HEK293 (cell line): ENCODE measurements at regions not wholly inside any gene's neighbourhood (a gene's known extent, or its start where the extent isn't known, plus 50 kb on each side); places are given as distances from the start of the nearest gene placed in this dataset.

Experiments
- HOXA7 ChIP-seq: sonication (generic); formaldehyde crosslinking; IDR thresholded peaks from 2 replicates; pipeline ENCODE4 v1.8.1; 2022; ENCODE audit warnings: missing genetic modification reagents, borderline replicate concordance
- KLF7 ChIP-seq: fragments of 450-650 bp; formaldehyde crosslinking; IDR thresholded peaks from 2 replicates; pipeline ENCODE4 v1.5.1; 2016; ENCODE audit warnings: missing biosample characterization, missing genetic modification characterization, borderline replicate concordance
- SETDB1 ChIP-seq: IDR thresholded peaks from one replicate; pipeline ENCODE4 v1.6.1; 2017; ENCODE audit warnings: mild to moderate bottlenecking, low read length, moderate library complexity, mixed read lengths; ENCODE audit not compliant: insufficient read length
- SP7 ChIP-seq: fragments of 450-650 bp; formaldehyde crosslinking; IDR thresholded peaks from 2 replicates; pipeline ENCODE4 v1.5.1; 2016; ENCODE audit warnings: missing biosample characterization, missing genetic modification characterization
- ZBTB21 ChIP-seq: fragments of 450-650 bp; formaldehyde crosslinking; IDR thresholded peaks from 2 replicates; pipeline ENCODE4 v1.5.1; 2017; ENCODE audit warnings: missing biosample characterization, missing genetic modification characterization
- ZFP41 ChIP-seq: fragments of 450-650 bp; formaldehyde crosslinking; IDR thresholded peaks from 2 replicates; pipeline ENCODE4 v1.5.1; 2016; ENCODE audit warnings: missing biosample characterization, missing genetic modification characterization, borderline replicate concordance
- ZFP69B ChIP-seq: fragments of 450-650 bp; formaldehyde crosslinking; IDR thresholded peaks from 2 replicates; pipeline ENCODE4 v1.5.1; 2016; ENCODE audit warnings: missing biosample characterization, missing genetic modification characterization
- ZNF184 ChIP-seq: fragments of 450-650 bp; IDR thresholded peaks from 2 replicates; pipeline ENCODE4 v1.5.1; 2018; ENCODE audit warnings: missing biosample characterization, mild to moderate bottlenecking, missing genetic modification characterization
- ZNF211 ChIP-seq: fragments of 450-650 bp; formaldehyde crosslinking; IDR thresholded peaks from 2 replicates; pipeline ENCODE4 v1.5.1; 2016; ENCODE audit warnings: low read depth, missing biosample characterization, missing genetic modification characterization
- ZNF223 ChIP-seq: fragments of 450-650 bp; formaldehyde crosslinking; IDR thresholded peaks from 2 replicates; pipeline ENCODE4 v1.5.1; 2016; ENCODE audit warnings: missing biosample characterization, missing genetic modification characterization
- ZNF239 ChIP-seq: fragments of 450-650 bp; formaldehyde crosslinking; IDR thresholded peaks from 2 replicates; pipeline ENCODE4 v1.5.1; 2016; ENCODE audit warnings: missing biosample characterization, missing genetic modification characterization
- ZNF248 ChIP-seq: fragments of 450-650 bp; formaldehyde crosslinking; IDR thresholded peaks from 2 replicates; pipeline ENCODE4 v1.5.1; 2017; ENCODE audit warnings: missing biosample characterization, missing genetic modification characterization
- ZNF311 ChIP-seq: fragments of 450-650 bp; formaldehyde crosslinking; IDR thresholded peaks from 2 replicates; pipeline ENCODE4 v1.5.1; 2017; ENCODE audit warnings: missing biosample characterization, missing genetic modification characterization, borderline replicate concordance
- ZNF335 ChIP-seq: fragments of 450-650 bp; formaldehyde crosslinking; conservative IDR thresholded peaks from 2 replicates; pipeline ENCODE4 v1.5.1; 2016; ENCODE audit warnings: missing biosample characterization, missing genetic modification characterization
- ZNF354C ChIP-seq: fragments of 450-650 bp; formaldehyde crosslinking; IDR thresholded peaks from 2 replicates; pipeline ENCODE4 v1.5.1; 2016; ENCODE audit warnings: missing biosample characterization, missing genetic modification characterization, low read depth, borderline replicate concordance
- ZNF433 ChIP-seq: fragments of 450-650 bp; formaldehyde crosslinking; IDR thresholded peaks from 2 replicates; pipeline ENCODE4 v1.5.1; 2016; ENCODE audit warnings: missing biosample characterization, missing genetic modification characterization, low read depth
- ZNF48 ChIP-seq: fragments of 450-650 bp; formaldehyde crosslinking; IDR thresholded peaks from 2 replicates; pipeline ENCODE4 v1.5.1; 2016; ENCODE audit warnings: missing biosample characterization, missing genetic modification characterization
- ZNF585B ChIP-seq: fragments of 450-650 bp; formaldehyde crosslinking; IDR thresholded peaks from 2 replicates; pipeline ENCODE4 v1.5.1; 2016; ENCODE audit warnings: missing biosample characterization, missing genetic modification characterization
- ZNF629 ChIP-seq: fragments of 450-650 bp; formaldehyde crosslinking; IDR thresholded peaks from 2 replicates; pipeline ENCODE4 v1.5.1; 2017; ENCODE audit warnings: missing biosample characterization, missing genetic modification characterization
- ZNF670 ChIP-seq: fragments of 450-650 bp; formaldehyde crosslinking; IDR thresholded peaks from 2 replicates; pipeline ENCODE4 v1.5.1; 2016; ENCODE audit warnings: missing biosample characterization, missing genetic modification characterization, low read depth
- ZNF777 ChIP-seq: fragments of 450-650 bp; formaldehyde crosslinking; IDR thresholded peaks from 2 replicates; pipeline ENCODE4 v1.5.1; 2017; ENCODE audit warnings: missing biosample characterization, missing genetic modification characterization, borderline replicate concordance
- ZSCAN30 ChIP-seq: fragments of 450-650 bp; IDR thresholded peaks from 2 replicates; pipeline ENCODE4 v1.5.1; 2018; ENCODE audit warnings: missing biosample characterization, mild to moderate bottlenecking, missing genetic modification characterization, moderate library complexity
- TF ChIP-seq, protein P1 (sequence below): fragments of 450-650 bp; formaldehyde crosslinking; IDR thresholded peaks from 2 replicates; pipeline ENCODE4 v1.5.1; 2016; ENCODE audit warnings: missing biosample characterization, missing genetic modification characterization
- TF ChIP-seq, protein P2 (sequence below): fragments of 450-650 bp; formaldehyde crosslinking; IDR thresholded peaks from 2 replicates; pipeline ENCODE4 v1.5.1; 2017; ENCODE audit warnings: missing biosample characterization, missing genetic modification characterization
- TF ChIP-seq, protein P3 (sequence below): fragments of 450-650 bp; formaldehyde crosslinking; IDR thresholded peaks from 2 replicates; pipeline ENCODE4 v1.5.1; 2017; ENCODE audit warnings: missing biosample characterization, missing genetic modification characterization
- TF ChIP-seq, protein P4 (sequence below): fragments of 450-650 bp; formaldehyde crosslinking; IDR thresholded peaks from 2 replicates; pipeline ENCODE4 v1.5.1; 2016; ENCODE audit warnings: missing biosample characterization, missing genetic modification characterization
- TF ChIP-seq, protein P5 (sequence below): fragments of 450-650 bp; formaldehyde crosslinking; IDR thresholded peaks from 2 replicates; pipeline ENCODE4 v1.5.1; 2016; ENCODE audit warnings: missing biosample characterization, missing genetic modification characterization, low read depth
- TF ChIP-seq, protein P6 (sequence below): fragments of 450-650 bp; IDR thresholded peaks from 2 replicates; pipeline ENCODE4 v1.5.1; 2018; ENCODE audit warnings: missing biosample characterization, missing genetic modification characterization

DNA sequence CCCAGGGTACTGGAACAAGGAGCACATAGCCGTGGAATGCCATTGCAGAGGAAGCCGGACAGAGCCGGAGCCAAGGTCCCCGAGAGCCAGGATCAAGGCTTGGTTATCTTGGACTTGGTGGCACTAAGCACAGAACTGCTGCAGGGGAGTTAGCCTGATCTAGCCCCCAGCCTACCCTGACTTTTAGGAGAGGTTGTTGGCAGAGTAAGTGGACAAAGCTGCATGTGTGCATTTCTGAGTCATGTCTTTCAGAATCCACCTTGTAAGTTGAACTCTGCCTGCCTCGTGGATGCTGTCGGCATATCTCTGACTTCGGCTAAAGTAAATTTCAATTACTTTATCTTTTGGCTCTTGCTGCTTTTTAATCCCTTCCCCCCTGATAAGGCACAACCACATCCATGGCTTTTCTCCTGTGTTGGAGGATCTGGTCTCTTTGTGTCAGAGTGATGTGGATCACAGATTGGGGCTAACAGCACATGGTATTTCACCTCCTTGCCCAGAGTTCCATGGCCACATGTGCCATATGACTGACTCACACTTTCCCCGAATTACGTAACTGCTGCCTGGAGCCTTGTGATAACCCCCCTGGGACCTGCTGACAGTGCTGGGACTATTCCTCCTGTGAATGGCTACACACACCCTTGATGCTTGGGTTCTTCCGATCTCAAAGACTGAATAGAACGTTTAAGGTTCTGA lies 240.3 kb downstream of the EMP1 start (continued):
- no peak for TF ChIP-seq ZNF239 (tag by site-specific recombination)
- peak; percentile 72 for TF ChIP-seq SETDB1
- TF ChIP-seq SP7, result peak; percentile 46; the same call in 1 of the 2 replicates
- no peak for TF ChIP-seq ZNF335 (tag by site-specific recombination)
- TF ChIP-seq HOXA7 (CRISPR knock-in tag), result no peak
- TF ChIP-seq, protein P1, sequence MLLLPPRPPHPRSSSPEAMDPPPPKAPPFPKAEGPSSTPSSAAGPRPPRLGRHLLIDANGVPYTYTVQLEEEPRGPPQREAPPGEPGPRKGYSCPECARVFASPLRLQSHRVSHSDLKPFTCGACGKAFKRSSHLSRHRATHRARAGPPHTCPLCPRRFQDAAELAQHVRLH (tag by site-specific recombination), result no peak
- TF ChIP-seq ZNF211 (tag by site-specific recombination), result no peak
- TF ChIP-seq, protein P2, sequence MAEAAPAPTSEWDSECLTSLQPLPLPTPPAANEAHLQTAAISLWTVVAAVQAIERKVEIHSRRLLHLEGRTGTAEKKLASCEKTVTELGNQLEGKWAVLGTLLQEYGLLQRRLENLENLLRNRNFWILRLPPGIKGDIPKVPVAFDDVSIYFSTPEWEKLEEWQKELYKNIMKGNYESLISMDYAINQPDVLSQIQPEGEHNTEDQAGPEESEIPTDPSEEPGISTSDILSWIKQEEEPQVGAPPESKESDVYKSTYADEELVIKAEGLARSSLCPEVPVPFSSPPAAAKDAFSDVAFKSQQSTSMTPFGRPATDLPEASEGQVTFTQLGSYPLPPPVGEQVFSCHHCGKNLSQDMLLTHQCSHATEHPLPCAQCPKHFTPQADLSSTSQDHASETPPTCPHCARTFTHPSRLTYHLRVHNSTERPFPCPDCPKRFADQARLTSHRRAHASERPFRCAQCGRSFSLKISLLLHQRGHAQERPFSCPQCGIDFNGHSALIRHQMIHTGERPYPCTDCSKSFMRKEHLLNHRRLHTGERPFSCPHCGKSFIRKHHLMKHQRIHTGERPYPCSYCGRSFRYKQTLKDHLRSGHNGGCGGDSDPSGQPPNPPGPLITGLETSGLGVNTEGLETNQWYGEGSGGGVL (tag by site-specific recombination), result 0 out of 2 replicates have a peak, but pooled peaks have one; percentile 12
- no peak for TF ChIP-seq ZNF670
- peak; percentile 55; the same call in 1 of the 2 replicates for TF ChIP-seq ZSCAN30
- TF ChIP-seq ZNF433 (tag by site-specific recombination), result no peak
- no peak for TF ChIP-seq ZNF48 (tag by site-specific recombination)
- TF ChIP-seq ZNF777 (tag by site-specific recombination), result no peak
- peak; percentile 58 for TF ChIP-seq ZBTB21 (tag by site-specific recombination)
- TF ChIP-seq ZNF629 (tag by site-specific recombination), result peak; percentile 84
- no peak for TF ChIP-seq ZNF311
- TF ChIP-seq, protein P3, sequence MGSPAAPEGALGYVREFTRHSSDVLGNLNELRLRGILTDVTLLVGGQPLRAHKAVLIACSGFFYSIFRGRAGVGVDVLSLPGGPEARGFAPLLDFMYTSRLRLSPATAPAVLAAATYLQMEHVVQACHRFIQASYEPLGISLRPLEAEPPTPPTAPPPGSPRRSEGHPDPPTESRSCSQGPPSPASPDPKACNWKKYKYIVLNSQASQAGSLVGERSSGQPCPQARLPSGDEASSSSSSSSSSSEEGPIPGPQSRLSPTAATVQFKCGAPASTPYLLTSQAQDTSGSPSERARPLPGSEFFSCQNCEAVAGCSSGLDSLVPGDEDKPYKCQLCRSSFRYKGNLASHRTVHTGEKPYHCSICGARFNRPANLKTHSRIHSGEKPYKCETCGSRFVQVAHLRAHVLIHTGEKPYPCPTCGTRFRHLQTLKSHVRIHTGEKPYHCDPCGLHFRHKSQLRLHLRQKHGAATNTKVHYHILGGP (tag by site-specific recombination), result no peak
- no peak for TF ChIP-seq KLF7 (tag by site-specific recombination)
- TF ChIP-seq, protein P4, sequence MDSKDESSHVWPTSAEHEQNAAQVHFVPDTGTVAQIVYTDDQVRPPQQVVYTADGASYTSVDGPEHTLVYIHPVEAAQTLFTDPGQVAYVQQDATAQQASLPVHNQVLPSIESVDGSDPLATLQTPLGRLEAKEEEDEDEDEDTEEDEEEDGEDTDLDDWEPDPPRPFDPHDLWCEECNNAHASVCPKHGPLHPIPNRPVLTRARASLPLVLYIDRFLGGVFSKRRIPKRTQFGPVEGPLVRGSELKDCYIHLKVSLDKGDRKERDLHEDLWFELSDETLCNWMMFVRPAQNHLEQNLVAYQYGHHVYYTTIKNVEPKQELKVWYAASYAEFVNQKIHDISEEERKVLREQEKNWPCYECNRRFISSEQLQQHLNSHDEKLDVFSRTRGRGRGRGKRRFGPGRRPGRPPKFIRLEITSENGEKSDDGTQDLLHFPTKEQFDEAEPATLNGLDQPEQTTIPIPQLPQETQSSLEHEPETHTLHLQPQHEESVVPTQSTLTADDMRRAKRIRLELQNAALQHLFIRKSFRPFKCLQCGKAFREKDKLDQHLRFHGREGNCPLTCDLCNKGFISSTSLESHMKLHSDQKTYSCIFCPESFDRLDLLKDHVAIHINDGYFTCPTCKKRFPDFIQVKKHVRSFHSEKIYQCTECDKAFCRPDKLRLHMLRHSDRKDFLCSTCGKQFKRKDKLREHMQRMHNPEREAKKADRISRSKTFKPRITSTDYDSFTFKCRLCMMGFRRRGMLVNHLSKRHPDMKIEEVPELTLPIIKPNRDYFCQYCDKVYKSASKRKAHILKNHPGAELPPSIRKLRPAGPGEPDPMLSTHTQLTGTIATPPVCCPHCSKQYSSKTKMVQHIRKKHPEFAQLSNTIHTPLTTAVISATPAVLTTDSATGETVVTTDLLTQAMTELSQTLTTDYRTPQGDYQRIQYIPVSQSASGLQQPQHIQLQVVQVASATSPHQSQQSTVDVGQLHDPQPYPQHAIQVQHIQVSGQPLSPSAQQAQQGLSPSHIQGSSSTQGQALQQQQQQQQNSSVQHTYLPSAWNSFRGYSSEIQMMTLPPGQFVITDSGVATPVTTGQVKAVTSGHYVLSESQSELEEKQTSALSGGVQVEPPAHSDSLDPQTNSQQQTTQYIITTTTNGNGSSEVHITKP (tag by site-specific recombination), result peak; percentile 80
- TF ChIP-seq, protein P5, sequence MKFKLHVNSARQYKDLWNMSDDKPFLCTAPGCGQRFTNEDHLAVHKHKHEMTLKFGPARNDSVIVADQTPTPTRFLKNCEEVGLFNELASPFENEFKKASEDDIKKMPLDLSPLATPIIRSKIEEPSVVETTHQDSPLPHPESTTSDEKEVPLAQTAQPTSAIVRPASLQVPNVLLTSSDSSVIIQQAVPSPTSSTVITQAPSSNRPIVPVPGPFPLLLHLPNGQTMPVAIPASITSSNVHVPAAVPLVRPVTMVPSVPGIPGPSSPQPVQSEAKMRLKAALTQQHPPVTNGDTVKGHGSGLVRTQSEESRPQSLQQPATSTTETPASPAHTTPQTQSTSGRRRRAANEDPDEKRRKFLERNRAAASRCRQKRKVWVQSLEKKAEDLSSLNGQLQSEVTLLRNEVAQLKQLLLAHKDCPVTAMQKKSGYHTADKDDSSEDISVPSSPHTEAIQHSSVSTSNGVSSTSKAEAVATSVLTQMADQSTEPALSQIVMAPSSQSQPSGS, result peak; percentile 48; the same call in 1 of the 2 replicates
- TF ChIP-seq ZFP69B (tag by site-specific recombination), result peak; percentile 46; the same call in 1 of the 2 replicates
- no peak for TF ChIP-seq ZNF354C
- no peak for TF ChIP-seq ZNF585B (tag by site-specific recombination)
- no peak for TF ChIP-seq ZNF248 (tag by site-specific recombination)
- 0 out of 2 replicates have a peak, but pooled peaks have one; percentile 36 for TF ChIP-seq ZNF184 (tag by site-specific recombination)
- no peak for TF ChIP-seq ZNF223 (tag by site-specific recombination)
- TF ChIP-seq, protein P6, sequence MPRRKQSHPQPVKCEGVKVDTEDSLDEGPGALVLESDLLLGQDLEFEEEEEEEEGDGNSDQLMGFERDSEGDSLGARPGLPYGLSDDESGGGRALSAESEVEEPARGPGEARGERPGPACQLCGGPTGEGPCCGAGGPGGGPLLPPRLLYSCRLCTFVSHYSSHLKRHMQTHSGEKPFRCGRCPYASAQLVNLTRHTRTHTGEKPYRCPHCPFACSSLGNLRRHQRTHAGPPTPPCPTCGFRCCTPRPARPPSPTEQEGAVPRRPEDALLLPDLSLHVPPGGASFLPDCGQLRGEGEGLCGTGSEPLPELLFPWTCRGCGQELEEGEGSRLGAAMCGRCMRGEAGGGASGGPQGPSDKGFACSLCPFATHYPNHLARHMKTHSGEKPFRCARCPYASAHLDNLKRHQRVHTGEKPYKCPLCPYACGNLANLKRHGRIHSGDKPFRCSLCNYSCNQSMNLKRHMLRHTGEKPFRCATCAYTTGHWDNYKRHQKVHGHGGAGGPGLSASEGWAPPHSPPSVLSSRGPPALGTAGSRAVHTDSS (tag by site-specific recombination), result no peak
- no peak for TF ChIP-seq ZFP41 (tag by site-specific recombination)
